ENCODE measurements at regions not wholly inside any gene's neighbourhood (a gene's known extent, or its start where the extent isn't known, plus 50 kb on each side); places are given as distances from the start of the nearest gene placed in this dataset.
A peak's percentile ranks its signal among the peaks of the same experiment; 100 is the strongest.

- DNase-seq = no peak
Measured at GRCh38 chr3:67863869-67864268, 209.5 kb upstream of the SUCLG2 start.

GRCh38 chr3:67860429-67860828, 206.0 kb upstream of the SUCLG2 start:
- DNase-seq = no peak

GRCh38 chr3:67858492-67858891, 204.1 kb upstream of the SUCLG2 start:
- no peak for DNase-seq

- no peak for DNase-seq
Measured at GRCh38 chr3:67856718-67857117, 202.3 kb upstream of the SUCLG2 start.

- no peak for DNase-seq
Measured at GRCh38 chr3:67854663-67855062, 200.3 kb upstream of the SUCLG2 start.

GRCh38 chr3:67853520-67853919, 199.1 kb upstream of the SUCLG2 start:
- no peak for DNase-seq

- no peak for DNase-seq
Measured at GRCh38 chr3:67848299-67848698, 193.9 kb upstream of the SUCLG2 start.

- no peak for DNase-seq
Measured at GRCh38 chr3:67846166-67846565, 191.8 kb upstream of the SUCLG2 start.

GRCh38 chr3:67832817-67833216, 178.4 kb upstream of the SUCLG2 start:
- DNase-seq = no peak

GRCh38 chr3:67831262-67831661, 176.8 kb upstream of the SUCLG2 start:
- DNase-seq = no peak

- no peak for DNase-seq
Measured at GRCh38 chr3:67828486-67829010, 174.1 kb upstream of the SUCLG2 start.

- no peak for DNase-seq
Measured at GRCh38 chr3:67821135-67821534, 166.7 kb upstream of the SUCLG2 start.

- peak; percentile 19 for DNase-seq
Measured at GRCh38 chr3:67819447-67819846, 165.0 kb upstream of the SUCLG2 start.

GRCh38 chr3:67809370-67809935, 155.0 kb upstream of the SUCLG2 start:
- no peak for DNase-seq

- DNase-seq = no peak
Measured at GRCh38 chr3:67808906-67809305, 154.5 kb upstream of the SUCLG2 start.

- DNase-seq = no peak
Measured at GRCh38 chr3:67804578-67804977, 150.2 kb upstream of the SUCLG2 start.

- no peak for DNase-seq
Measured at GRCh38 chr3:67804089-67804488, 149.7 kb upstream of the SUCLG2 start.

GRCh38 chr3:67798412-67798811, 144.0 kb upstream of the SUCLG2 start:
- no peak for DNase-seq

- DNase-seq = no peak
Measured at GRCh38 chr3:67791620-67792019, 137.2 kb upstream of the SUCLG2 start.

GRCh38 chr3:67790043-67790442, 135.6 kb upstream of the SUCLG2 start:
- peak; percentile 74 for DNase-seq

GRCh38 chr3:67788396-67788795, 134.0 kb upstream of the SUCLG2 start:
- DNase-seq = no peak

GRCh38 chr3:67783281-67784250, 129.2 kb upstream of the SUCLG2 start:
- DNase-seq = no peak

GRCh38 chr3:67781871-67782270, 127.5 kb upstream of the SUCLG2 start:
- DNase-seq = no peak

GRCh38 chr3:67781218-67781617, 126.8 kb upstream of the SUCLG2 start:
- no peak for DNase-seq
